ENCODE measurements at regions not wholly inside any gene's neighbourhood (a gene's known extent, or its start where the extent isn't known, plus 50 kb on each side); places are given as distances from the start of the nearest gene placed in this dataset.

DNA sequence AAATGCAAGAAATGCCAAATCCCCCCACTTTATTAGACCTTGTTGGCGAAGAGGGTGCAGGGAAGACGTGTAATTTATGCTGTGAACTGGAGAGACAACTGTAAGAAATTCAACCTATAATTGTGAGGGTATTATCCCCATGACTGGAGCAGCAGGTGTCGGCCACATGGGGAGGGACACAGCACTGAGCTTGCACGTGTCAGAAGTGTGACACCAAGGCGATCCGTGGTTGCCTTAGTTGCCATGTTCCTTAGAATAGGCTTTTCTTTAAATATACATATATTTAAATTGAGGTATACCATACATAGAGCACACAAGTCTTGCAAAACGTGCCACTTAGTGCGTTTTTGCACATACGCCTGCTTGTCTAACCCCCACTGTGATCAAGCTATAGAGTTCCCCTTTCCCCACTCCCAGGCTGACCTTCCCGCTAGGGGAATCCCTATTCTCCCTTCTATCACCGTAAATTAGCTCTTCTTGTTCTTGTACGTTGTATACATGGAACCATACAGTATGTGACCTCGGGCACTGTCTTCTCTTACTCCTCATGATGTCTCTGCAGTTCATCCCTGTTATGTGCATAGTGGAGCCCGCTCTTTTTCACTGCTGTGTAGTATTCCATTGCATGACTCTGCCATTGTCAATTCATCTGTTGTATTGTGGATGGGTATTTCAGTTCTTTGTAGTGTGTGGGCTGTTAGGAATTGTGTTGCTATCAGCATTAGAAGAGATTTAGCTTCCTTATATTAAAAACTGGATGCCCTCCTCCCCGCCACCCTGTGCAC lies 81.6 kb upstream of the PMEPA1 start:
- ATAC-seq (ENCODE audit: low read depth) (no peak), DNase-seq (ENCODE audit: low spot score) (peak; percentile 45)
- Histone ChIP-seq H3K9me3 (ENCODE audit: severe bottlenecking) (no peaks in the 10 kb centered on the region), H3K27ac (ENCODE audit: poor library complexity, severe bottlenecking) (no peak overlapping the region), H3K36me3 (ENCODE audit: low read depth) (no peaks in the 10 kb centered on the region), H3K4me3 (ENCODE audit: severe bottlenecking) (no peak overlapping the region), H3K27me3 (ENCODE audit: insufficient read depth, poor library complexity, severe bottlenecking) (no peaks in the 10 kb centered on the region), H3K4me1 (ENCODE audit: insufficient read depth, poor library complexity, severe bottlenecking) (no peaks in the 10 kb centered on the region)
- TF ChIP-seq, protein P1, sequence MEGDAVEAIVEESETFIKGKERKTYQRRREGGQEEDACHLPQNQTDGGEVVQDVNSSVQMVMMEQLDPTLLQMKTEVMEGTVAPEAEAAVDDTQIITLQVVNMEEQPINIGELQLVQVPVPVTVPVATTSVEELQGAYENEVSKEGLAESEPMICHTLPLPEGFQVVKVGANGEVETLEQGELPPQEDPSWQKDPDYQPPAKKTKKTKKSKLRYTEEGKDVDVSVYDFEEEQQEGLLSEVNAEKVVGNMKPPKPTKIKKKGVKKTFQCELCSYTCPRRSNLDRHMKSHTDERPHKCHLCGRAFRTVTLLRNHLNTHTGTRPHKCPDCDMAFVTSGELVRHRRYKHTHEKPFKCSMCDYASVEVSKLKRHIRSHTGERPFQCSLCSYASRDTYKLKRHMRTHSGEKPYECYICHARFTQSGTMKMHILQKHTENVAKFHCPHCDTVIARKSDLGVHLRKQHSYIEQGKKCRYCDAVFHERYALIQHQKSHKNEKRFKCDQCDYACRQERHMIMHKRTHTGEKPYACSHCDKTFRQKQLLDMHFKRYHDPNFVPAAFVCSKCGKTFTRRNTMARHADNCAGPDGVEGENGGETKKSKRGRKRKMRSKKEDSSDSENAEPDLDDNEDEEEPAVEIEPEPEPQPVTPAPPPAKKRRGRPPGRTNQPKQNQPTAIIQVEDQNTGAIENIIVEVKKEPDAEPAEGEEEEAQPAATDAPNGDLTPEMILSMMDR (IDR thresholded peaks at IDR 0.05; ENCODE audit: poor library complexity, severe bottlenecking) = no peak

DNA sequence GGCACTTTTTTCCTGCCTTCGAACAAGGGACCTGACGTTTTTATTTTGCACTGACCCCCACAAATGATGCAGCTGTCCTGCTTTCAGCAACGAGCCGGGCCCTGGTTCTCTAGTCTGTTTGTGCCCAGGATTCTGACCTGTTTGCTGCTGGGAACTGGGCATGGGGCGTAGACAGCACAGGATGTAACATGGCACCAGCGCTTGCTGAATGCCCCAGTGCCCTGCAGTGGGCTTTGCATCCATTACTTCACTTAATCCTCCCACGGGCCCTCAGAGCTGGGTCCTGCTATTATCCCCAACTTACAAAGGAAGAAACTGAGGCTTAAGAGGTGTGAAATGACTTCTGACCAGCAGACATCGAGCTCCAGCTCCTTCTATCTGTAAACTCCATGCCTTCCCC lies 80.4 kb upstream of the PMEPA1 start:
- no peaks in the 10 kb centered on the region for H3K9me3 ChIP-seq (ENCODE audit: severe bottlenecking)
- DNase-seq (ENCODE audit: low spot score) (peak; percentile 72), ATAC-seq (ENCODE audit: low read depth) (no peak)
- H3K4me1 ChIP-seq (ENCODE audit: insufficient read depth, poor library complexity, severe bottlenecking) = no peaks in the 10 kb centered on the region
- H3K27ac ChIP-seq (ENCODE audit: poor library complexity, severe bottlenecking) = no peak overlapping the region
- no peak overlapping the region for H3K4me3 ChIP-seq (ENCODE audit: severe bottlenecking)
- no peaks in the 10 kb centered on the region for H3K27me3 ChIP-seq (ENCODE audit: insufficient read depth, poor library complexity, severe bottlenecking)
- H3K36me3 ChIP-seq (ENCODE audit: low read depth) = no peaks in the 10 kb centered on the region
- TF ChIP-seq, protein P1 (IDR thresholded peaks at IDR 0.05; ENCODE audit: poor library complexity, severe bottlenecking) = no peak

DNA sequence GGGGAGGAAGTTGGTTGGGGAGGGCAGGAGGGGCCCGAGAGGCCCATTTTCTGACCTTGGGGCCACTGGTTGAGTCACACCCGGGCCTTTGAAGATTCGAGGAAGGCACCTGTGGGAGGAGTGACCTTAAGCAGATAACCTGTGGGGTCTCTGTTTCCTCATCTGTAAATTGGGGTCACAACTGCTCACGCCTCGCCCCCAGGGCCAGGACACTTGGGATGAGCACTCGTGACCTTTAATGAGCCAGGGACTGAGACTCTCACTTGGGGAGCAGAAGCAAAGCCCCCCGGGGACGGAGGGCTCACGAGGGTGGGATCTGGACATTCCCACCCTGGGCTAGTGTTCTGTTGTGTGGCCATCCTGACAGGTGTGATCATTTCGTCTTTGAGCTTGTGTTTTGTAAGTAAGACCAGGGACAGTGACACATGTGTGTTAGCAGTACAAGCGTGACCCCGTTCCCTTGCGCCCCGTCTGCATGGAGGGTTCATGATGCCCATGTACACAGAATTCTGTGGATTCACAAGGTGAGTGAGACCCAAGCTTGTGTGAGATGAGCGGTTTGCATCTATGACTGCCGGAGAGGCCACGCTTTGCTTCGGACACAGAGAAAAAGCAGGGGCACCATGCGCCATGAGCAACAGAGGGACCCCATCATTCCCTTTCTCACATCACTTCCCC lies 79.3 kb upstream of the PMEPA1 start:
- TF ChIP-seq, protein P1 (IDR thresholded peaks at IDR 0.05; ENCODE audit: poor library complexity, severe bottlenecking) = no peak
- Histone ChIP-seq H3K4me1 (ENCODE audit: insufficient read depth, poor library complexity, severe bottlenecking) (no peaks in the 10 kb centered on the region), H3K27me3 (ENCODE audit: insufficient read depth, poor library complexity, severe bottlenecking) (no peaks in the 10 kb centered on the region), H3K36me3 (ENCODE audit: low read depth) (no peaks in the 10 kb centered on the region), H3K4me3 (ENCODE audit: severe bottlenecking) (no peak overlapping the region), H3K27ac (ENCODE audit: poor library complexity, severe bottlenecking) (no peak overlapping the region), H3K9me3 (ENCODE audit: severe bottlenecking) (no peaks in the 10 kb centered on the region)
- DNase-seq (ENCODE audit: low spot score) (peak; percentile 73), ATAC-seq (ENCODE audit: low read depth) (no peak)

DNA sequence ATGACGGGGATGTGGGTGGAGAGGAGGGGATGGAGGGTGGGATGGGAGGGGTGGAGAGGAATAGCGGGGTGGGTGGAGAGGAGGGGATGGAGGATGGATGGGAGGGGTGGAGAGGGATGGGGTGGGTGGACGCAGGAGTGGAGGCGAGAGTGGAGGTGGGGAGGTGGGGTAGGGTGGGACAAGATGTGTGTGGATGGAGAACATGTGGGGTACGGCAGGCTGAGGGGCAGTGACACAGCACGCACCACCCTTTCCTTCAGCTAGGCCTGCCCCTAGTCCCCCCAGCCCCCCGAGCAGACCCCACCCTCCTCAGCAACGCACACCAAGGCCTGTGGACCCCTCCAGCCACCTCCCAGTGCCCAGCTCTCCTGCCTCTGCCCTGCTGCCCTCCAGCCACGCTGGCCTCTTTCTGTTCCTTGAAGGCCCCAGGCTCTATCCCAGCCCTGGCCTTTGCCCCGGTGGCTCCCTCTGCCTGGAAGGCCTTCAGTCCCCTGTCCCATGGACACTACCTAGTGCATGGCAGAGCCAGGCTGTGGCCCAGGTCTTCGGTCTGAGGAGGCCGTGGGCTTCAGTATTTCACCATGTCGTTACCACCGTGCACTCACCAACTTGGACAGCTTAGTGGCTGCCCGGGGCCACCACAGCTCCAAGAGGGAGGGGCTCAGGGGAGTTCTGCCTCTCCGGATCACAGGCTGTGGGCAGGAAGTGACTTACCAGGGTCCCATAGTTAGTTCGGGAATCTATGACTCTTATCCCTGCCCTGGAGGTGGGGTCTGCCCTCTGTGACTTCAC lies 78.4 kb upstream of the PMEPA1 start:
- H3K27ac ChIP-seq (ENCODE audit: poor library complexity, severe bottlenecking) = no peak overlapping the region
- H3K27me3 ChIP-seq (ENCODE audit: insufficient read depth, poor library complexity, severe bottlenecking) = no peaks in the 10 kb centered on the region
- TF ChIP-seq, protein P1 (IDR thresholded peaks at IDR 0.05; ENCODE audit: poor library complexity, severe bottlenecking) = no peak
- no peaks in the 10 kb centered on the region for H3K4me1 ChIP-seq (ENCODE audit: insufficient read depth, poor library complexity, severe bottlenecking)
- H3K36me3 ChIP-seq (ENCODE audit: low read depth) = no peaks in the 10 kb centered on the region
- no peak overlapping the region for H3K4me3 ChIP-seq (ENCODE audit: severe bottlenecking)
- DNase-seq (ENCODE audit: low spot score) (peak; percentile 79), ATAC-seq (ENCODE audit: low read depth) (no peak)
- H3K9me3 ChIP-seq (ENCODE audit: severe bottlenecking) = no peaks in the 10 kb centered on the region

Measured in RWPE2 (cell line).